B cell (primary cell): ENCODE measurements at regions not wholly inside any gene's neighbourhood (a gene's known extent, or its start where the extent isn't known, plus 50 kb on each side); places are given as distances from the start of the nearest gene placed in this dataset.

ENCODE experiments used
- EZH2 ChIP-seq: IDR thresholded peaks from 2 replicates; pipeline ENCODE4 v1.6.1; 2012; ENCODE audit warnings: borderline replicate concordance, low read depth, mild to moderate bottlenecking, moderate library complexity, low read length; ENCODE audit not compliant: insufficient read depth, poor library complexity, severe bottlenecking
- TF ChIP-seq, protein P1 (sequence below): fragments of 200-600 bp; IDR thresholded peaks from one replicate; pipeline ENCODE4 v1.8.0; 2022; ENCODE audit warnings: antibody characterized with exemption, mild to moderate bottlenecking

DNA sequence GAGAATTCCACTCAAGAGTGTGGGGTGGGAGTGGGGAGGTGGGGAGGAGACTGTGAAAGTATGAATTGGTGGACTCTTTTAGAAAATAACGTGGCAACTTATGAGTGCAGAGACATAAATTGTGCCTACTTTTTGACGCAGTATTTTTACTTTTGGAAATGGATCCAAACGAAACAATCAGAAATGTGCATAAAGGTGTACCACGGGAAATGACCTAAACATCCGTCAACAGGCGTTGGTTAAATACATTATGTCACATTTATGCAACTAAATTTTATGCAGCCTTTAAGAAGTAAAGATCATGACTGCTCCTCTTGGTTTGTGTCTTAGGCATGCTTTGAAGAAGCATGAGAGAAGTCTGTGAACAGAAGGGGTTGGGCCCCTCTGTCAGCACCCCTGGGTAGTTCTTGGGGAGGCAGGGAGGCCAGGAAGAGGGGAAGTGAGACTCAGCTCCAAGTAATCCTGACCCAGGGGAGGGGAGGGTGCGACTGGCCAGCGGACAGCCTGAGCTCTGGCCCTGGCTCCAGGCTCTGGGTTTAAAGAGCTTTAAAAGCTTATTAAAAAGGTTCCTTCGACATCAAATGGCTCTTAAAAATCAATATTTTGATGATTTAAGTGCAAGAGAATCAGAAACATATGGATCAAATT is 126.4 kb upstream of the HAAO start:
- TF ChIP-seq, protein P1, sequence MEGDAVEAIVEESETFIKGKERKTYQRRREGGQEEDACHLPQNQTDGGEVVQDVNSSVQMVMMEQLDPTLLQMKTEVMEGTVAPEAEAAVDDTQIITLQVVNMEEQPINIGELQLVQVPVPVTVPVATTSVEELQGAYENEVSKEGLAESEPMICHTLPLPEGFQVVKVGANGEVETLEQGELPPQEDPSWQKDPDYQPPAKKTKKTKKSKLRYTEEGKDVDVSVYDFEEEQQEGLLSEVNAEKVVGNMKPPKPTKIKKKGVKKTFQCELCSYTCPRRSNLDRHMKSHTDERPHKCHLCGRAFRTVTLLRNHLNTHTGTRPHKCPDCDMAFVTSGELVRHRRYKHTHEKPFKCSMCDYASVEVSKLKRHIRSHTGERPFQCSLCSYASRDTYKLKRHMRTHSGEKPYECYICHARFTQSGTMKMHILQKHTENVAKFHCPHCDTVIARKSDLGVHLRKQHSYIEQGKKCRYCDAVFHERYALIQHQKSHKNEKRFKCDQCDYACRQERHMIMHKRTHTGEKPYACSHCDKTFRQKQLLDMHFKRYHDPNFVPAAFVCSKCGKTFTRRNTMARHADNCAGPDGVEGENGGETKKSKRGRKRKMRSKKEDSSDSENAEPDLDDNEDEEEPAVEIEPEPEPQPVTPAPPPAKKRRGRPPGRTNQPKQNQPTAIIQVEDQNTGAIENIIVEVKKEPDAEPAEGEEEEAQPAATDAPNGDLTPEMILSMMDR = no peak
- TF ChIP-seq EZH2 = no peak
